Mesenchymal stem cell (in vitro differentiated cells and primary cell): ENCODE measurements at regions not wholly inside any gene's neighbourhood (a gene's known extent, or its start where the extent isn't known, plus 50 kb on each side); places are given as distances from the start of the nearest gene placed in this dataset.

Source experiments
- DNase-seq: peaks from one replicate; pipeline ENCODE4 v3.0.0-alpha.2; 2013
- H2AFZ ChIP-seq: one replicate; pipeline ENCODE4 v1.6.1; 2013; ENCODE audit warnings: low read depth, mild to moderate bottlenecking, control low read depth, inconsistent platforms, low read length, moderate library complexity
- H2AK5ac ChIP-seq: 2 replicates; pipeline ENCODE4 v1.6.1; 2013; ENCODE audit warnings: low read length, moderate library complexity, mild to moderate bottlenecking, inconsistent platforms; ENCODE audit not compliant: severe bottlenecking
- H2BK120ac ChIP-seq: one replicate; pipeline ENCODE4 v1.6.1; 2013; ENCODE audit warnings: low read depth, mild to moderate bottlenecking, inconsistent platforms, low read length, moderate library complexity
- H2BK12ac ChIP-seq, 2 experiments: one replicate each; pipeline ENCODE4 v1.6.1; 2013; ENCODE audit warnings: inconsistent platforms in 2 of 2, low read length in 2 of 2, mild to moderate bottlenecking in 2 of 2, moderate library complexity in 2 of 2, control low read depth in 1 of 2
- H2BK15ac ChIP-seq: one replicate; pipeline ENCODE4 v1.6.1; 2013; ENCODE audit warnings: mild to moderate bottlenecking, low read depth, inconsistent platforms; ENCODE audit not compliant: poor library complexity, severe bottlenecking
- H2BK5ac ChIP-seq: 2 replicates; pipeline ENCODE4 v1.6.1; 2013; ENCODE audit warnings: low read depth, mild to moderate bottlenecking, low read length, control low read depth, inconsistent platforms; ENCODE audit not compliant: poor library complexity, severe bottlenecking
- H3K14ac ChIP-seq, 2 experiments: one replicate each; pipeline ENCODE4 v1.6.1; 2013; ENCODE audit warnings: inconsistent platforms in 2 of 2, low read length in 2 of 2, control low read depth in 1 of 2, mild to moderate bottlenecking in 1 of 2, moderate library complexity in 1 of 2
- H3K18ac ChIP-seq, 2 experiments: one replicate each; pipeline ENCODE4 v1.6.1; 2013; ENCODE audit warnings: inconsistent platforms in 2 of 2, low read length in 2 of 2, control low read depth in 1 of 2, low read depth in 1 of 2, mild to moderate bottlenecking in 1 of 2
- H3K23ac ChIP-seq, 2 experiments: one replicate each; pipeline ENCODE4 v1.6.1; 2013; ENCODE audit warnings: inconsistent platforms in 2 of 2, low read length in 2 of 2, mild to moderate bottlenecking in 2 of 2, moderate library complexity in 2 of 2, control low read depth in 1 of 2
- H3K27ac ChIP-seq: 2 replicates; pipeline ENCODE4 v1.5.1; 2013; ENCODE audit warnings: mild to moderate bottlenecking, moderate library complexity, low read length, control low read depth, inconsistent platforms; ENCODE audit not compliant: poor library complexity, severe bottlenecking
- H3K27me3 ChIP-seq, 2 experiments: 2 replicates each; pipeline versions ENCODE4 v1.6.1 to v1.7.0; 2013; ENCODE audit warnings: low read length in 2 of 2, mild to moderate bottlenecking in 2 of 2, moderate library complexity in 2 of 2, control low read depth in 1 of 2, inconsistent platforms in 1 of 2; ENCODE audit not compliant: control insufficient read depth in 1 of 2, insufficient read depth in 1 of 2
- H3K36me3 ChIP-seq, 2 experiments: 2 replicates each; pipeline versions ENCODE4 v1.6.1 to v1.7.0; 2013; ENCODE audit warnings: low read length in 2 of 2, control low read depth in 1 of 2, inconsistent platforms in 1 of 2, low read depth in 1 of 2, mild to moderate bottlenecking in 1 of 2; ENCODE audit not compliant: insufficient read depth in 2 of 2, control insufficient read depth in 1 of 2
- H3K4ac ChIP-seq, 2 experiments: one replicate each; pipeline ENCODE4 v1.6.1; 2013; ENCODE audit warnings: inconsistent platforms in 2 of 2, low read length in 2 of 2, mild to moderate bottlenecking in 2 of 2, moderate library complexity in 2 of 2, control low read depth in 1 of 2, low read depth in 1 of 2
- H3K4me1 ChIP-seq: 2 replicates; pipeline ENCODE4 v1.6.1; 2013; ENCODE audit warnings: low read depth, low read length, control low read depth; ENCODE audit not compliant: control insufficient read depth, insufficient read depth
- H3K4me2 ChIP-seq: 2 replicates; pipeline ENCODE4 v1.6.1; 2013; ENCODE audit warnings: low read length, mild to moderate bottlenecking, inconsistent platforms; ENCODE audit not compliant: poor library complexity, severe bottlenecking
- H3K4me3 ChIP-seq, 2 experiments: 2 replicates each; pipeline versions ENCODE4 v1.5.1 to v1.7.0; 2013; ENCODE audit warnings: low read length in 2 of 2, mild to moderate bottlenecking in 2 of 2, control low read depth in 1 of 2, low read depth in 1 of 2; ENCODE audit not compliant: insufficient read depth in 1 of 2
- H3K79me1 ChIP-seq: replicated peaks from 2 replicates; pipeline ENCODE4 v1.6.1; 2013; ENCODE audit warnings: mild to moderate bottlenecking, control low read depth, low read length, inconsistent platforms; ENCODE audit not compliant: poor library complexity, severe bottlenecking
- H3K9ac ChIP-seq: 2 replicates; pipeline ENCODE4 v1.7.0; 2013; ENCODE audit warnings: mild to moderate bottlenecking, low read length, moderate library complexity
- H3K9me3 ChIP-seq: 2 replicates; pipeline ENCODE4 v1.7.0; 2013; ENCODE audit warnings: mild to moderate bottlenecking, low read length; ENCODE audit not compliant: control insufficient read depth
- H4K8ac ChIP-seq: one replicate; pipeline ENCODE4 v1.6.1; 2013; ENCODE audit warnings: inconsistent platforms, mild to moderate bottlenecking, low read length, moderate library complexity
- H4K91ac ChIP-seq: one replicate; pipeline ENCODE4 v1.6.1; 2013; ENCODE audit warnings: mild to moderate bottlenecking, low read length, inconsistent platforms
- WGBS: methylation state at CpG from one replicate; pipeline ENCODE4 v1.1.7; 2013; ENCODE audit warnings: mixed read lengths; 5-methylcytosine and 5-hydroxymethylcytosine counted together

- Histone ChIP-seq H2AK5ac (no peak overlapping the region), H3K36me3 (no peaks in the 10 kb centered on the region), H4K8ac (no peak overlapping the region), H4K91ac (no peak overlapping the region), H3K27me3 (no peaks in the 10 kb centered on the region), H3K9me3 (no peaks in the 10 kb centered on the region), H3K23ac (no peak overlapping the region), H3K4me1 (no peaks in the 10 kb centered on the region), H2BK120ac (no peak overlapping the region), H3K9ac (no peak overlapping the region), H3K18ac (no peak overlapping the region), H2BK12ac (no peak overlapping the region), H2BK15ac (no peak overlapping the region), H3K4ac (no peak overlapping the region), H2AFZ (no peak overlapping the region), H3K4me3 (no peak overlapping the region), H3K14ac (no peak overlapping the region), H3K79me1 (no peaks in the 10 kb centered on the region), H3K27ac (no peak overlapping the region), H2BK5ac (no peak overlapping the region), H3K4me2 (no peak overlapping the region)
- WGBS: 39% methylated on average over 2 of the region's 3 CpGs
- no peak for DNase-seq
These were observed 368.4 kb upstream of the E2F7 start for GRCh38 chr12:77433799-77434198.

- H4K8ac ChIP-seq: no peak overlapping the region
- H2AFZ ChIP-seq: no peak overlapping the region
- no peaks in the 10 kb centered on the region for H3K27me3 ChIP-seq
- no peaks in the 10 kb centered on the region for H3K4me1 ChIP-seq
- H2BK12ac ChIP-seq: no peak overlapping the region
- H3K4me2 ChIP-seq: no peak overlapping the region
- no peaks in the 10 kb centered on the region for H3K79me1 ChIP-seq
- no peak overlapping the region for H3K4ac ChIP-seq
- no peak overlapping the region for H3K9ac ChIP-seq
- H3K23ac ChIP-seq: no peak overlapping the region
- WGBS: 83% methylated on average over 1 of the region's 1 CpG
- no peaks in the 10 kb centered on the region for H3K9me3 ChIP-seq
- H3K27ac ChIP-seq: no peak overlapping the region
- no peak overlapping the region for H3K18ac ChIP-seq
- H2AK5ac ChIP-seq: no peak overlapping the region
- H3K36me3 ChIP-seq: no peaks in the 10 kb centered on the region
- H2BK15ac ChIP-seq: no peak overlapping the region
- no peak overlapping the region for H3K14ac ChIP-seq
- DNase-seq: no peak
- H2BK120ac ChIP-seq: no peak overlapping the region
- no peak overlapping the region for H3K4me3 ChIP-seq
- no peak overlapping the region for H4K91ac ChIP-seq
- no peak overlapping the region for H2BK5ac ChIP-seq
These were observed 364.1 kb upstream of the E2F7 start for GRCh38 chr12:77429426-77429825.

- no peak overlapping the region for H3K18ac ChIP-seq
- H2AK5ac ChIP-seq: no peak overlapping the region
- DNase-seq: no peak
- no peak overlapping the region for H3K4me3 ChIP-seq
- no peak overlapping the region for H3K4ac ChIP-seq
- H3K4me1 ChIP-seq: no peaks in the 10 kb centered on the region
- H2AFZ ChIP-seq: no peak overlapping the region
- no peak overlapping the region for H3K14ac ChIP-seq
- no peak overlapping the region for H4K91ac ChIP-seq
- no peak overlapping the region for H2BK120ac ChIP-seq
- no peak overlapping the region for H2BK12ac ChIP-seq
- H3K27me3 ChIP-seq: no peaks in the 10 kb centered on the region
- no peak overlapping the region for H3K23ac ChIP-seq
- no peak overlapping the region for H3K4me2 ChIP-seq
- H2BK5ac ChIP-seq: no peak overlapping the region
- 90% methylated on average over 1 of the region's 2 CpGs for WGBS
- no peak overlapping the region for H4K8ac ChIP-seq
- no peaks in the 10 kb centered on the region for H3K36me3 ChIP-seq
- no peak overlapping the region for H3K27ac ChIP-seq
- H2BK15ac ChIP-seq: no peak overlapping the region
- H3K79me1 ChIP-seq: no peaks in the 10 kb centered on the region
- H3K9ac ChIP-seq: no peak overlapping the region
- no peaks in the 10 kb centered on the region for H3K9me3 ChIP-seq
These were observed 355.8 kb upstream of the E2F7 start for GRCh38 chr12:77421152-77421551.

DNA sequence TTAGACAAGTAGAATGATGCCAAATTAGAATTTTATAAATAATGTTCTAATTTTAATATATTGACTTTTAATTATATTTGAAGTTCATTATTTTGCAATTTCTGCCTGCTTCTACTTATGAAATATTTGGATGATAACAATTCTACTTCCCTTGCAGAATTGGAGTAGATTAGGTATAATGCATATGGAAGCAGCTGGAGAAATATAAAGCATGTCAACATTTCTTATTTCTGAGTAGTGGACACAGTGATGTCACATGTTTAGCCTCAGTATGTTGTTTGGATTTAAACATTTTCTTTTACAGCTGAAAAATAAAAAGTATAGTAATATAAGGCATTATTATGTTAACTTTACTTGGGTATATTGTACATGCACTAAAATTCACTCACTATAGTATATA, 344.2 kb upstream of the E2F7 start:
- Histone ChIP-seq H3K4ac (no peak overlapping the region), H3K23ac (no peak overlapping the region), H3K18ac (no peak overlapping the region), H2AFZ (no peak overlapping the region), H3K9me3 (no peaks in the 10 kb centered on the region), H3K4me2 (no peak overlapping the region), H3K4me1 (no peaks in the 10 kb centered on the region), H3K27me3 (no peaks in the 10 kb centered on the region), H2BK5ac (no peak overlapping the region), H4K91ac (no peak overlapping the region), H2AK5ac (no peak overlapping the region), H2BK12ac (no peak overlapping the region), H3K79me1 (no peaks in the 10 kb centered on the region), H2BK15ac (no peak overlapping the region), H3K14ac (no peak overlapping the region), H3K27ac (no peak overlapping the region), H3K4me3 (no peak overlapping the region), H3K36me3 (no peaks in the 10 kb centered on the region), H3K9ac (no peak overlapping the region), H4K8ac (no peak overlapping the region), H2BK120ac (no peak overlapping the region)
- DNase-seq: no peak
